Thyroid gland (tissue), 4 donors: ENCODE measurements at regions not wholly inside any gene's neighbourhood (a gene's known extent, or its start where the extent isn't known, plus 50 kb on each side); places are given as distances from the start of the nearest gene placed in this dataset.

Experiments
- CTCF ChIP-seq, 6 experiments: fragments of 200-600 bp in 3 of 6; fragments of 450-650 bp in 3 of 6; sonication (generic) in 3 of 6; IDR thresholded peaks; one replicate each; pipeline ENCODE4 v1.5.1; 2016 to 2019; ENCODE audit warnings: antibody characterized with exemption in 6 of 6, mild to moderate bottlenecking in 2 of 6, inconsistent platforms in 1 of 6, moderate library complexity in 1 of 6
- POLR2A ChIP-seq, 2 donors: fragments of 450-650 bp; IDR thresholded peaks; one replicate each; pipeline ENCODE4 v1.6.1; 2017; ENCODE audit warnings: antibody characterized with exemption in 2 of 2, mild to moderate bottlenecking in 2 of 2, moderate library complexity in 1 of 2

GRCh38 chr1:105137543-105138457, 1388.1 kb downstream of the AMY1C start:
- TF ChIP-seq POLR2A (IDR thresholded peaks at IDR 0.05) (no peak), CTCF (IDR thresholded peaks at IDR 0.05) (no peak)
